ENCODE measurements at regions not wholly inside any gene's neighbourhood (a gene's known extent, or its start where the extent isn't known, plus 50 kb on each side); places are given as distances from the start of the nearest gene placed in this dataset.

DNA sequence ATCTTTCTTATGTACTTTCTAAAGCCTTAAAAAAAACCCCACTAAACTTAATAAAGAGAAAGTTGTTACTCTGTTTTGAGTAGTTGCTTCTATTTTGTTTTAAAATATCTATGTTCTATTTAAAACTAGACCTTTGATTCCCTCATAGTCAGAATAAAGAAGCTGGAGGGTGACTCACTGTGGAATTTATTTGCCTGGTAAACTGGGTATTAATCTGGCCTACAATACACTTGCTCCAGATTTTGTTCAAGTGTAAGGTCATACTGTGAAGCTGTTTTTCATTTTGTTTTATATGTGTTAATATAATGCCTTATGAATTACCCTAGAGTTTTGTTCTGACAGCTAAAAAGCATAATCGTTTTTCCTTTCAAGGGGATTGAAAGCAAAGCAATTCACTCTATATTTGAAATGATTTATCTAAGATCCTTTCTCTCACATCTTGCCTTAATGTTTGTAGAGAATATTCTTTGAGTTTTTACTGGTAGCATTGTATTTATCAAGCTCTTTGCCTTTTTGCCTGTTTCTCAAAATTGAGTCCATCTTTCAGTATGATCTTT is 277.4 kb upstream of the PITX2 start:
- TF ChIP-seq, protein P1, sequence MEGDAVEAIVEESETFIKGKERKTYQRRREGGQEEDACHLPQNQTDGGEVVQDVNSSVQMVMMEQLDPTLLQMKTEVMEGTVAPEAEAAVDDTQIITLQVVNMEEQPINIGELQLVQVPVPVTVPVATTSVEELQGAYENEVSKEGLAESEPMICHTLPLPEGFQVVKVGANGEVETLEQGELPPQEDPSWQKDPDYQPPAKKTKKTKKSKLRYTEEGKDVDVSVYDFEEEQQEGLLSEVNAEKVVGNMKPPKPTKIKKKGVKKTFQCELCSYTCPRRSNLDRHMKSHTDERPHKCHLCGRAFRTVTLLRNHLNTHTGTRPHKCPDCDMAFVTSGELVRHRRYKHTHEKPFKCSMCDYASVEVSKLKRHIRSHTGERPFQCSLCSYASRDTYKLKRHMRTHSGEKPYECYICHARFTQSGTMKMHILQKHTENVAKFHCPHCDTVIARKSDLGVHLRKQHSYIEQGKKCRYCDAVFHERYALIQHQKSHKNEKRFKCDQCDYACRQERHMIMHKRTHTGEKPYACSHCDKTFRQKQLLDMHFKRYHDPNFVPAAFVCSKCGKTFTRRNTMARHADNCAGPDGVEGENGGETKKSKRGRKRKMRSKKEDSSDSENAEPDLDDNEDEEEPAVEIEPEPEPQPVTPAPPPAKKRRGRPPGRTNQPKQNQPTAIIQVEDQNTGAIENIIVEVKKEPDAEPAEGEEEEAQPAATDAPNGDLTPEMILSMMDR (IDR thresholded peaks at IDR 0.05; ENCODE audit: borderline replicate concordance, extremely low read depth, low read length, poor library complexity, severe bottlenecking): no peak
- TF ChIP-seq EZH2 (IDR thresholded peaks at IDR 0.05; ENCODE audit: borderline replicate concordance, low read depth, low read length, severe bottlenecking): no peak

All from DND-41 (cell line).